ENCODE measurements at regions not wholly inside any gene's neighbourhood (a gene's known extent, or its start where the extent isn't known, plus 50 kb on each side); places are given as distances from the start of the nearest gene placed in this dataset.
"Not testable (repeated sequence)": the region's sequence is repeated elsewhere in the genome, so short reads cannot be mapped to it uniquely, and the experiment has no call there.

DNA sequence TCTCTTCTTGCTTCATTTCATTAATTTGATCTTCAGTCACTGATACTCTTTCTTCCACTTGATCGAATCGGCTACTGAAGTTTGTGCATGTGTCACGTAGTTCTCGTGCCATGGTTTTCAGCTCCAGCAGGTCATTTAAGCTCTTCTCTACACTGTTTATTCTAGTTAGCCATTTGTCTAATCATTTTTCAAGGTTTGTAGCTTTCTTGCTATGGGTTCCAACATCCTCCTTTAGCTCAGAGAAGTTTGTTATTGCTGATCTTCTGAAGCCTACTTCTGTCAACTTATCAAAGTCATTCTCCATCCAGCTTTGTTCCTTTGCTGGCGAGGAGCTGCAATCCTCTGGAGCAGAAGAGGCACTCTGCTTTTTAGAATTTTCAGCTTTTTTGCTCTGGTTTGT, 180.0 kb upstream of the TMEM196 start:
- not testable (repeated sequence) for DNase-seq

DNA sequence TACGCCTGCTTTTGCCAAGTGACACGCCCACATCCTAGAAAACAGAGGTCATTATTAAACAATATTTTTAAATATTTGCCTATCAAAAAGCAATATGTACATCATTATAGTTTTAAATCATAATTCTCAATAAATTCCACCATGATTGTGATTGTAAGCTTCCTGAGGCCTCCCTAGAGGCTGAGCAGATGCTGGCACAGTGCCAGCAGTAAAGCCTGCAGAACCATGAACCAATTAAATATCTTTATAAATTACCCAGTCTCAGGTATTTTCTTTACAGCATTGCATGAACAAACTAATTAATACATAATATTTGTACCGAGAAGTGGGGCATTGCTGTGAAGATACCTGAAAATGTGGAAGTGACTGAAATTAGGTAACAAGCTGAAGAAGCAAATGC, 174.7 kb upstream of the TMEM196 start:
- no peak for DNase-seq

DNA sequence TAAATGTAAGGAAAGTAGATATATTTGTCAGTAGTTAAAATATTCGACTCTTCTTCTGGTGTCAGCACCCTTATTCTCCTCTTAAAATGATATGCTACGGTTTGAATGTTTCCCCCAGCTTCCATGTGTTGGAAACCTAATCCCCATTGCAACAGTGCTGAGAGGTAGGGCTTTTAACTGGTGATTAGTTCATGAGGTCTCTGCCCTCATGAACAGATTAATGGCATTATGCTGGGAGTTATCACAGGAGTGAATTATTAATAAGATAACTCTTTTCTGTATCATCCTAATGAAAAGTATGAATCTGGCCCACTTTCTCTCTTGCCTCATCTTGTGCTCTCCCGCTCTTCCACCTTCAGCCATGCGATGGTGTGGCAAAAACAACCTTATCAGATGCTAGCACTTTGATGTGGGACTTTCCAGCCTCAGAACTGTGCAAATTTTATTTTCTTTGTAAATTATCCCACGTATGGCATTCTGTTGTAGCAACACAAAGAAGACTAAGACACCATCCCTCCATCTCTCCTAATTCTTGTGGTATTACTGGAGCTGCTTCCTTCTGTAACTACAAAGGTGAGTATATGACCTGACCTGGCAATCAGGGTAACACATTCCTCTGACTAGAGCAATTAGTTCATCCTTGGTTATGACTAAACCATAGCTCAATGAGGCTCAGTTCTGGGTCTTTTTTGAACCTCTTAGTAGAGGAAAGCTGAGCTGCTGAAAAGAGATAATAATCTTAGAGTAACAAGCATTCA, 171.1 kb upstream of the TMEM196 start:
- no peak for DNase-seq

DNA sequence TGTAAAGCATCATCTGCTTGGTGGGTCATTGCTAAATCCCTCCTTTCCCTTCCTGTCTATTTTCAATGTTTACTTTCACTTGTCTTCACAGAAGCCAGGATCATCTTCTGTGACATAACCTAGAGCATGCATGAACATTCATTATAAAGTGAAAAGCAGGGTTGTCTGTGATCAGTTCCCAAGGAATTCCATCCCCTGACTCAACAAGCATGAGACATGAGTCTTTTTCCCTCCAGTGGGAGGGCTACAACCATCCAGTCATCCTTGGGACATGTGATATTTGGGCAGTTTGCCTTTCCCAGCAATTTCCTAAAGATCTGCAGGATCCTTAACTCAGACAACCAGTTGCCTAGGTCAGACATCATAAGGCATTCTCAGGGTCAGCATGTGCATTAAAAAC, 166.3 kb upstream of the TMEM196 start:
- DNase-seq, result no peak

DNA sequence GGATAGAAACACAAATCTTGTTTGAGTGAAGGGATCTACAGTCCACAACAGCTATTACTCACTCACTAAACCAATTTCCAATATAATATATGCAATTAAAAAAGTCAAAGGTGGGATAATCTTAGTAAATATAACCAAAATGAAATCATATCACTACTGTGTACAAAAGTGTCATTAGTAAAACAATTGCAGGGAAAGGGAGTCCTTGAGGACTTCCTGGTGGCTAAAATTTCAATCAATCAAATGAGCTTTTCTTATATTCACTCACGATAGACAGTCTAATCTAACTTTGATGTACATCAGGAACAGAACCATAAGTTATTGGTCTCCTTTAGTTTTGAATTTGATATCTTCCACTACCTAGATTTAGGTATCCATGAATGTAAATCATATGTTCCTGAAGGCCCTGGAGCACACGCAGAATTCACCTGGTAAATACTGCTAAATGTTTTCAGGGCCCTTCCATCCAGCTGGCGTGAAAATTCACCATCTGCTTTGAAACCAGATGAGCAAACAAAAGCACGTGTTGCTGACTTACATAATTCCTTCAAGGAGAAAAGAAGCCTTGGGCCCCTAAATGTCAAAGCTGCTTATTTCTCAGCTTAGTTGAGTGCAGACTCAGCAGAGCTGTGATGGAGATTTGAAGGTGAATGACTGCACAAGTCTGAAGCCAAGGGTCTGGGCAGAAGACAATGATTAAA, 159.3 kb upstream of the TMEM196 start:
- DNase-seq, result no peak

DNA sequence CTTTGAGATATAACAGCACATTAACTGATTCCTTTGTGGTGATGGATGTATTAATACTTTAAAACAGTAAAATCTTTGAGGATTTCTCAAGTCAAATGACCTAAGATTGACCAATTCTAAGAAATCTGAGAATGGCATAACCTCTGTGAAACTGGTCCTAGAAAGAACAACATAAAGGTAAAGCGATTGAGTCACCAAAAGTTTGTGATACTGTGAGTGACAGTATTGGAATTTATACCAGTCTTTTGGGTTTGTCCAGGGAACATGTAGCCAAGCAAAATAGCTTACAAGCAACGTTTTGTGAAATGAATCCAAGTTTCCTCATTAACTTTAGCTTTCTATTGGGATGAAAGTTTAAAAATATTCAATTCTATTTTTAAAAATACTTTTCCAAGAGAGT, 157.4 kb upstream of the TMEM196 start:
- no peak for DNase-seq

DNA sequence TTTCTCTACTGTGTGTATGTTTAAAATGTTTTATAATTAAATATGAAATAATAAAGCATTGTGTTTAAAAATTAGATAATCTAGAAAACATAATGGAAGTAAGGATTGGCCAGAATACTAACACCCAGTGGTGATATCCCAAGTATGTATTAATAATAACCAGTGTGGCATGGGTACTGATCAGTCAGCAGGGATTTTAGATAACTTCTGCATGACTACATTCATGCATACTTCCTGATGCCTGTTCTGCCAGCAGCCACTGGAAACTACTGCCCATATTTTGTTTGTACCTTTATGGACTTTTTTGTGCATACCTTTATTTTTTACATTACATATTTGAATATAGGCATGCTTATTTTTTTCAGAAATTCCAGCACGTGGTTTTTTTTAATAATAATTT, 156.6 kb upstream of the TMEM196 start:
- no peak for DNase-seq

DNA sequence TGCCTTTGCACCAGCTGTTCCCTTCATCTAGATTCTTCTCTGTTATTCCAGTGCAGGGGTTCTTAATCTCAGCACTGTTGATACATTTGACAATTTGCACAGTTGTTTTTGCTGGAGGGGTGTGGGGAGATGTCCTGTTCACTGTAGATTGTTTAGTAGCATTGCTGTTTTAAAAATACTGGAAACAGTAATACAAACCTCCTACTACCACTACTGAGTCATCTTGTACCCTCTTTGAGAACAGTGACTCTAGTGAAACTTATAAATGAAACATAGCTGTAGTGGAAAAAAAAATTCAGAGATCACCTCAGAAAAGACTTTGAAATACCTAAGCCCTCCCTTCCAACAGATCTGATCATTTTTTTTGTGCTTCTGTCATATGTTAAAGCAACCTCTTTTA, 154.8 kb upstream of the TMEM196 start:
- no peak for DNase-seq

DNA sequence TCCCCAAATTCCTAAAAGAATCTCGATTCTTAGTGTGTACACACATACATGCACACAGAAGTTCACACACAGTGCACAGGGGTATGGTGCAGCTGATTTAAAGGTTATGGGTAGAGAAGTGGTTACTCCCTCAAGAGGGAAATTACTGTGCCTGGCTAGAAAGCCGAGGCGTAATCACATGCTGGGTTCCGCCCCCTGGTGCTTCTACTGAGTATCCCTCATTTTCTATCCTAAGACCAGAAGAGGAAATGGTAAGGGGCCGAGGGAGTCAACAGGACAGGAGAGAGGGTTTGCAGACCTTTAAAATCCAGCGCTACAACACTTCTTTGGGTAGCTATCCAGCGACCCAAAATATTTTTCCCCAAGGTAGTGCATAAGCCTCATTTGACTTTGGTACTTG, 147.3 kb upstream of the TMEM196 start:
- DNase-seq, result no peak

DNA sequence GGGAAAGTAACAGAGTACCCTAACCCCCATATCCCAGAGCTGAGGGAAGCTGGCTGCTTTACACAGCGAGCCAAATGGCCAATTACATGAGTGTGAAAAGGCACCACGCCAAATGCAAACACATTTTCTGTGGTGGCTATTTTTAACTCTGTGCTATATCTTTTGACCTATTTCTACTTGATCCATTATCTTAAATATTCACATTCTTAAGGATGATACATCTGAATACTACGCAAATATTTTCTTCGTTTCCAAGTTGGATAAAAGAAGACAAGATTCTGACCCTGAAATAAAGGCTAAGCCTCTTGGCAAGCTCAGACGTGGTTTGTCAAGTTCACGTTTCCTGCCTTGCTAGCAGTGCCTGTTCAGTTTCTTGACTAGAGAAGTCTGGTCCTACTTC, 146.7 kb upstream of the TMEM196 start:
- no peak for DNase-seq

DNA sequence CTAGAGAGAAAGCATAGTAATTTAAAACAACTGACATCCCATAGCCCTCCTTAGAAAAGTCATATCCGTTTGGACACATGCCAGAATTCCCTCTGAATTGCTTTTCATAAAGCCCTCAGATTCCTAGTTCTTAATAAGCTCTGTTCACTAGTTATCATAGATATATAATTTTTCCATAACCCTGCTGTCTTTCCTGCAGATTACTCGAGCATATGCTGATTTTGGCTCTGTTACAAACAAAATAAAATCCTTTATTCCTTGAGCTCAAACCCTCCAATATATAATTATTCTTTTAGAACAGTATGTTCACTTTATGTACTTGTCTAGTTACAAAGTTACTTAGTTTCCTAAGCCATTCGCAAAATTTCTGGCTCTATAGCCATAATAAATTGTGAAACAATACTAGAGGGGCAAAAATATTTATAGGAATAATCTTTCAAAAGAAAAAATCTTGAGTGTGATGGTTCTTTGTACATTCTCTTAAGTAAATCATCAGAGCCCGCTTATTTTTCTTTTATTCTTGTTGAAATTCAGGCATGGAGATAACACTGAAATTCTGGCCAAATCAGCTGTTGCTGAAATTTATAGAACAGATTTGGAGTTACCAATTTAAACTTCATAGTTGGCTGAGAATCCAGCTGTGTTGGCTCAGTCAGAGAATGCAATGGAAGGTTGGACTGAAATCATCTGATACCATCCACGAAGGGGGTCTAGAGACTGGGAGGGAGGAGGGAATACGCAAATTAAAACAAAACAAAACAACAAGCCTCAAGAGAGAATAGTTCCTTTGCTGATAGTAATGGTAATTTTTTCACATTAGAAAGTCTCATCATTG, 146.1 kb upstream of the TMEM196 start:
- DNase-seq, result no peak

DNA sequence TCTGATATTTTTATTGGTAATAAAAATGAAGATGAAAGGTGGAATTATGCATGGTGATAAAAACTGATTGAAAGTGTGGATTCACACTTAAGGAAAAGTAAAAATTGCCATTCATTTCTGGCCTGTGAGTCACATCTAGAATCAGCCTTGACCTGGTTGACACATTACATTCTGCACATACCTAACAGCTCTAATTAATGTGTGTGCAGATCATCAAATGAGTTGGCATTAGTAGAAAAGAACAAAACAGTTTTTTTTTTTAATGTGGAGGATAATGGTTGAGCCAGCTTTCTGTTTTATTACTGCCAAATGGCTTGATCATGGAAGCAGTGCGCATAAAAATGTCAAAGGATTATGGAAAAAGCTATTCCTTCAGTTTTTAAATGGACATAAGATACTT, 142.6 kb upstream of the TMEM196 start:
- no peak for DNase-seq

DNA sequence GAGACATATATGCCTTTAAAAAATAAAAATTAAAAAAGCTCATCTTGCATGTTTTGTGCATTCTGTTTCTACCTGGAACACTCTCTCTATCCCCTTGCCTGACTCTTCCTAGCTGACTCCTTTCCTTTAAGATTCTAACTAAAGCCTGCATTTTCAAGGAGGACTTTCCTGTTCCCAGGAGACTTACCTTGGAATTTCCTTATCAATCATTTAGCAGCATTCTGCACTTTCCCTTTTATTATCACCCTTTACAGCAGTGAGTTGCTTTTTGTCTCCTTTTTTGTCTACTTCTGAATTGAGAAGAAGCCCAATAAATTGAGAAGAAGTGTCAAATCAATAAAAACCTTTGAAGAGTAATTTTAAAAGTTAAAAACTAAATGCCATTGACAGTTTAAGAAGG, 142.2 kb upstream of the TMEM196 start:
- DNase-seq, result no peak

DNA sequence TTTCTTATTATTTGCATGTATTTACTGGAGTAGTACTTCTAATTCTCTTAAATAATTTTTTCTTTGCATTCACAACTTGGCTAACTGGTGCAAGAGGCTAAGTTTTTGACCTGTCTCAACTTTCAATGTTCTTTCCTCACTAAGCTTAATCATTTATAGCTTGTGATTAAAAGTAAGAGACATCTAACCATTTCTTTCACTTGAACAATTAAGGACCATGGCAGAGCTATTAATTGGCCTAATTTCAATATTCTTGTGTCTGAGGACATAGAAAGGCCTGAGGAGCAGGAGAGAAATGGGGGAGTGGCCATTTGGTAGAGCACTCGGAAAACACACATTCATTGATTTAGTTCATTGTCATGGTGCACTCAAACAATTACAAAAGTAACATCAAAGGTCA, 141.4 kb upstream of the TMEM196 start:
- DNase-seq, result no peak

DNA sequence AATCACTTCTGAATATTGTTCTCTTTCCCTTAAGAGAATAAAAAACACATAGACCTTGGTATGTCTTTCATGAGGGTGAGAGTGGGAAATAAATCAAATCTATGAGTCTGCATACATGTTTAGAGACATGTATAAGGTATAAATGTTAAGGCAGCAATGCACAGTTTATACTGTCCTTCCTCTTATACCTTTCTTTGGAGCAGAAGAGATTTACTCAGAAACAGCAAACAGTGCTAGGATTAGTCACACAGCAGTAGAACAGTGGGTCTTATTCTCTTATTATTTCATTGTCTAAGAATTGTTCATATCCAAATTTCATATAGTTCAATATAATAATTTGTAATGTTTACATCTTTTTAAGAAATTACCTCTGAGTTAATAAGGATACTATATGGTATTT, 126.7 kb upstream of the TMEM196 start:
- DNase-seq, result no peak

DNA sequence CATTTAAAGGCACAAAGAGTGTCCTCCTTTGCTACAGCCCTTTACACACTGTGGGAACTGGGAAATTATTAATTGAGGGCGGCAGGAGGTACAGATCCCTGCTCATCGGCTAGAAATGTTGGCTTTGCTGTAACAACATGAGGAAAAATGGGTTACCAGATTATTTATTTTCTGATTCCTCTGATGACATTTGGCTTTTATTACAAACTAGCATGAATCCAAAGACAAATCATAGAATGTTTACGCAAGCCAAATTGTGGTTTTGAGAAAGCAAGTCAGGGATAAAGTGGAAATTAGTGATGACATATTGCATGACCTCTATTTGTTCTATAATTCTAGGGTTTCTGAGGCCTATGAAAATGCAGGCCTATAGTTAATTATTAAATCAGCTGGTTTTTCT, 126.1 kb upstream of the TMEM196 start:
- no peak for DNase-seq

DNA sequence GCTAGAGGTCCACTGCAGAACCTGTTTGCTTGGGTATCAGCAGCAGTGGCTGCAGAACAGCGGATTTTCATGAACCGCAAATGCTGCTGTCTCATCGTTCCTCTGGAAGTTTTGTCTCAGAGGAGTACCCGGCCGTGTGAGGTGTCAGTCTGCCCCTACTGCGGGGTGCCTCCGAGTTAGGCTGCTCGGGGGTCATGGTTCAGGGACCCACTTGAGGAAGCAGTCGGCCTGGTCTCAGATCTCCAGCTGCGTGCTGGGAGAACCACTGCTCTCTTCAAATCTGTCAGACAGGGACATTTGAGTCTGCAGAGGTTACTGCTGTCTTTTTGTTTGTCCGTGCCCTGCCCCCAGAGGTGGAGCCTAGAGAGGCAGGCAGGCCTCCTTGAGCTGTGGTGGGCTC, 109.5 kb upstream of the TMEM196 start:
- not testable (repeated sequence) for DNase-seq

DNA sequence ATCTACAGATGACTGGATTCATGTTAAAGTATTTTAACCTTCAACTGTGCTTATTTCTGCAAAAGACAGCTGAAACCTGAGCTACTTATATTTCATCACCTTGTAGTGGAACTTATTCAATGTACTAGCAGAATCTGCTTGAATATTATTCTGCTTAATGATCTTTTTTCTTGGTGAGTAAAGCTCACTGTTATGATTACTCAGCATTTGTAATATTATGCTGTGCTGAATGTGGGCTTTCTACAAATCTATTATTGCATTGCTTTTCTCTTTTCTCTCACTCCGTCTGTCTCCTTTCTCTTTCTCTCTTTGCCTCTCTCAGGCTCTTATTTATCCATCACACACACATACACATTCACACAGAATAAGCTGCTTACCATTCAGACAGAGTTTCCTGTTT, 98.7 kb upstream of the TMEM196 start:
- no peak for DNase-seq

DNA sequence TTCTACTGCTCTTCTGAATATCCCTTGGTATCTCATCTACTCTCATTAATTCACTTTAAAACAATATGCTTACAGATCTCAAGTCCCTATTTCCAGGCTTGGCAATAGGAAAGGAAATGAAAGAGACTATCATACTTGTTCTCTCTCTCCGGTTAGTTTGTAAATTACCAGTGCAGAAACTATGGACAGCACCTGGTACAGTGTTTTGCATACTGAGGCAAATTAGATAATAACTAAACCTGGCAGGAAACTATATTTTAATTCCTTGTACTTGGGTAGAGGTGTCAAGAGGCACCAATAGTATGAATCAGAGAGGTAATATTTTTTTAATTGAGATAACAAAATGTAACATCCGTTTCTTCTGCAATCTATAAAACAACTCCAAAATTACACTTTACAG, 97.7 kb upstream of the TMEM196 start:
- no peak for DNase-seq

DNA sequence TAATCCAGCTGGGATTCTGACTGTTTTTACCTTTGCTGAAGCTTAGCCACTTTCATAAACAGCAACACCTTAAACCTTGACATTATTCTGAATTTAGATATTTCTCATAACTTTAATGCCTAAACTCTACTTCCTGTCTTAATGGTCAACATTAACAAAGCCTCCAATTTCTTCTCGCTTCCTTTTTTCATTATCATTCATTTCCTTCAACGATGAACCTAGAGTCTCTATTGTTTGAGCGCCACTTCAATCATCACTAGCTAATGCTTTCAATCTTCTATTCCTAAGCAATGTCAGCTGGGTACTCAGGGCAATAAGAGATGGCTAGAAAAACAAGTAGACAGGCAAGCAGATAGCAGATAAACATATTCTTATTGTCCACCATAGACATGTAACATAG, 96.6 kb upstream of the TMEM196 start:
- DNase-seq, result no peak

DNA sequence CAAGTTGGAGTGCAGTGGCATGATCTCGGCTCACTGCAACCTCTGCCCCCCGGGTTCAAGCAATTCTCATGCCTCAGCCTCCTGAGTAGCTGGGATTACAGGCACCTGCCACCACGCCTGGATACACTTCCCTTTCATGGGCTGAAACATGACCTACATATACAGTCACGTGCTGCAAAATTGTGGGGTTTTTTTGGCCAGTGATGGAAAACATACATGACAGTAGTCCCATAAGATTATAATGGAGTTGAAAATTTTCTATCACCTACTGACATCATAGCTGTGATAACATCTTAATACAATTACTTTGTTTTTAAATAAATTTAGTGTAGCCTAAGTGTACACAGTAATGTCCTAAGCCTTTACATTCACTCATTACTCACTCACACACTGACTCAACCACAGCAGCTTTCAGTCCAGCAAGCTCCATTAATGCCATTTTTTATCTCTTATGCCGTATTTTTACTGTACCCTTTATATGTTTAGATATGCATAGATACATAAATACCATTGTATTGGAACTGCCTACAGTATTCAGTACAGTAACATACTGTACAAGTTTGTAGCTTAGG, 79.9 kb upstream of the TMEM196 start:
- DNase-seq, result no peak

DNA sequence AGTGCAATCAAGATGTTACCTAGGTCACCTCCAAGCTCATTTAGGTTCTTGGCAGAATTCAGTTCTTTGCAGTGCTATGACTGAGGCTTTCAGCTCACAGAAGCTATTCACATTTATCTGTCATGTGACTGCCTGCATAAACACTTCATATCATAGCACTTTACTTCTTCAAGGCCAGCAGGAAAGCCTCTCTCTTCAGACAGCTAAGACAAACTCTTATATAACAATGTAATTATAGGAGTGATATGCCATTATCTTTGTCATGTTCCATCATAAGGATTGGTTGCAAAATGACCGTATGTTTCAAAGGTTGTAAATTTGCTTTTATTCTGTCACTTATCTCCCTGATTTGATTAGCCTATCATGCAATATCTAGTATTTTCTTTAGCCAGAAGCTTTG, 78.8 kb upstream of the TMEM196 start:
- peak; percentile 29 for DNase-seq

DNA sequence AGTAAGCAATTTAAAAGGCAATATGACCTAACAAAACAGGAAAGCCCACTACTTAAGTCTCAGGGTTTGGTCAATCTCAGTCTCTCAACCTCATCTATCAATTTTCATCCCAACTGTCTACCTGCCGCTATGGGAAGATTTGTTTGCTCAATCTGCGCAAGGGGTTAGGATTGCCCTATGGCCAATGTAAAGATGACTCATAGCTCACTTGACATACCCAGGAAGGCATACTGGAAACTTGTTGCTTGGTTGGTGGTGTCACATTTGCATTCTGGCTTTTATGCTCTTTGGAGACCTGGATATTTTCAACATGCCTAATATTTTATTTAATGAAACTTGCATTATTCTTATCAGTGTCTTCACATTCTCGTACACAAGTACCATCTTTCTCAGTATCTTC, 78.1 kb upstream of the TMEM196 start:
- no peak for DNase-seq

DNA sequence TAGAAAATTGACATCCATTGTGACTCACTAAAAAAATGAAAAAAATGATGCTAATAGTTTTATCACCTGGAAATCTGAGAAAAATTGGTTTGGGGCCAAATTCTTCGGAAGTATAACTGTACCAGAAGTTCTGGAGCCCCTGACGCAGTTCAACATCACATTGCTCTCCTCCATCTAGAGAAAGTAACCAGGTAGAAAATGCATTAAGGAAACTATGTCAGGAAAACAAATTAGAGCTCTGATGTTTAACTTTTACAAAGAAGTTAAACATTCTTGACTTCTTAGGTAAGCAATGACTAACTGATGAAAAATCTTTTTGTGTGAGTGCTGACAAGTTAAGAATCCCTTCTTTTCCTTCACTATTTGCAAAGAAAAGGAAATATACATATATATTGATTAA, 61.1 kb upstream of the TMEM196 start:
- DNase-seq, result no peak

Measured in NCI-H1436 treated with DMSO at 0.1 percent for 48 hours (cell line).